NCI-H226 (cell line): ENCODE measurements at regions not wholly inside any gene's neighbourhood (a gene's known extent, or its start where the extent isn't known, plus 50 kb on each side); places are given as distances from the start of the nearest gene placed in this dataset.
"Not testable (repeated sequence)": the region's sequence is repeated elsewhere in the genome, so short reads cannot be mapped to it uniquely, and the experiment has no call there.

Experiments
- DNase-seq: peaks from one replicate; pipeline ENCODE4 v3.0.0-alpha.2; 2015

- DNase-seq, result not testable (repeated sequence)
Observed at GRCh38 chr5:100379254-100379858, 155.8 kb upstream of the FAM174A start.

GRCh38 chr5:100364757-100365478, 170.3 kb upstream of the FAM174A start:
- DNase-seq, result not testable (repeated sequence)

- peak; percentile 46 for DNase-seq
Observed at GRCh38 chr5:100364343-100364742, 170.8 kb upstream of the FAM174A start.

- DNase-seq, result peak; percentile 1
Observed at GRCh38 chr5:100359998-100360397, 175.2 kb upstream of the FAM174A start.

GRCh38 chr5:100346269-100346668, 188.9 kb upstream of the FAM174A start:
- DNase-seq, result not testable (repeated sequence)

GRCh38 chr5:100341485-100341884, 193.7 kb upstream of the FAM174A start:
- DNase-seq, result not testable (repeated sequence)

- no peak for DNase-seq
Observed at GRCh38 chr5:100322483-100322882, 212.7 kb upstream of the FAM174A start.

- DNase-seq, result no peak
Observed at GRCh38 chr5:100319885-100320284, 215.3 kb upstream of the FAM174A start.

- DNase-seq, result no peak
Observed at GRCh38 chr5:100313657-100314056, 221.5 kb upstream of the FAM174A start.

- no peak for DNase-seq
Observed at GRCh38 chr5:100311806-100312205, 223.4 kb upstream of the FAM174A start.

- no peak for DNase-seq
Observed at GRCh38 chr5:100306000-100306399, 229.2 kb upstream of the FAM174A start.

- DNase-seq, result no peak
Observed at GRCh38 chr5:100303216-100303615, 232.0 kb upstream of the FAM174A start.

GRCh38 chr5:100299261-100299660, 235.9 kb upstream of the FAM174A start:
- DNase-seq, result no peak

- no peak for DNase-seq
Observed at GRCh38 chr5:100276071-100276470, 259.1 kb upstream of the FAM174A start.

- DNase-seq, result no peak
Observed at GRCh38 chr5:100275631-100276030, 259.5 kb upstream of the FAM174A start.

- DNase-seq, result peak; percentile 34
Observed at GRCh38 chr5:100273846-100274580, 261.2 kb upstream of the FAM174A start.

- peak; percentile 50 for DNase-seq
Observed at GRCh38 chr5:100270023-100270771, 265.0 kb upstream of the FAM174A start.

- DNase-seq, result no peak
Observed at GRCh38 chr5:100260968-100261367, 274.2 kb upstream of the FAM174A start.

GRCh38 chr5:100252944-100253343, 282.2 kb upstream of the FAM174A start:
- DNase-seq, result no peak

GRCh38 chr5:100252037-100252436, 283.1 kb upstream of the FAM174A start:
- no peak for DNase-seq

- no peak for DNase-seq
Observed at GRCh38 chr5:100249884-100250269, 285.3 kb upstream of the FAM174A start.

GRCh38 chr5:100249211-100249883, 285.8 kb upstream of the FAM174A start:
- DNase-seq, result no peak

GRCh38 chr5:100232736-100233135, 302.4 kb upstream of the FAM174A start:
- DNase-seq, result no peak
